HEK293 (cell line): ENCODE measurements at regions not wholly inside any gene's neighbourhood (a gene's known extent, or its start where the extent isn't known, plus 50 kb on each side); places are given as distances from the start of the nearest gene placed in this dataset.

Source experiments
- CTCF ChIA-PET: fragments of 350-600 bp; formaldehyde crosslinking; extraction: SDS; loops from one replicate; lab custom pipeline; 2021; ENCODE audit warnings: antibody characterized with exemption; lab: Yijun Ruan, JAX
- POLR2A ChIA-PET: fragments of 300-600 bp; formaldehyde crosslinking; extraction: SDS; loops from one replicate; lab custom pipeline; 2020; ENCODE audit warnings: antibody characterized with exemption, inconsistent platforms; lab: Yijun Ruan, JAX
- H3K27ac ChIP-seq: fragments of 200-500 bp; sonication (Bioruptor generic); 2 replicates; pipeline ENCODE4 v1.5.1; 2014; ENCODE audit warnings: low read depth, low read length, control low read depth, inconsistent platforms; ENCODE audit errors: extremely low read depth
- H3K36me3 ChIP-seq, 2 experiments: fragments of 200-500 bp in 1 of 2; sonication (Bioruptor generic) in 1 of 2; 1 replicate in 1 of 2; 2 replicates in 1 of 2; pipeline ENCODE4 v1.5.1; 2014 to 2017; ENCODE audit warnings: inconsistent platforms in 2 of 2, low read length in 2 of 2; ENCODE audit not compliant: control insufficient read depth in 2 of 2, insufficient read depth in 1 of 2
- H3K4me1 ChIP-seq: fragments of 200-500 bp; sonication (Bioruptor generic); 2 replicates; pipeline ENCODE4 v1.5.1; 2014; ENCODE audit warnings: mild to moderate bottlenecking, low read length, inconsistent platforms; ENCODE audit not compliant: control insufficient read depth, insufficient read depth
- H3K4me3 ChIP-seq: 2 replicates; pipeline ENCODE4 v1.5.1; 2011; ENCODE audit warnings: low read depth, mild to moderate bottlenecking, control low read depth, low read length, moderate library complexity
- H3K9me3 ChIP-seq: fragments of 200-500 bp; sonication (Bioruptor generic); 2 replicates; pipeline ENCODE4 v1.5.1; 2014; ENCODE audit warnings: low read depth, low read length, inconsistent platforms; ENCODE audit not compliant: control insufficient read depth, insufficient read depth
- GLIS2 ChIP-seq: fragments of 450-650 bp; formaldehyde crosslinking; IDR thresholded peaks from 2 replicates; pipeline ENCODE4 v1.5.1; 2016; ENCODE audit warnings: missing biosample characterization, missing genetic modification characterization
- HOXC10 ChIP-seq: sonication (generic); formaldehyde crosslinking; IDR thresholded peaks from 2 replicates; pipeline ENCODE4 v1.8.1; 2023; ENCODE audit warnings: mild to moderate bottlenecking, missing genetic modification reagents
- RBAK ChIP-seq: fragments of 450-650 bp; formaldehyde crosslinking; IDR thresholded peaks from 2 replicates; pipeline ENCODE4 v1.5.1; 2016; ENCODE audit warnings: missing biosample characterization, missing genetic modification characterization
- SETDB1 ChIP-seq: IDR thresholded peaks from one replicate; pipeline ENCODE4 v1.6.1; 2017; ENCODE audit warnings: mild to moderate bottlenecking, low read length, moderate library complexity, mixed read lengths; ENCODE audit not compliant: insufficient read length
- SP7 ChIP-seq: fragments of 450-650 bp; formaldehyde crosslinking; IDR thresholded peaks from 2 replicates; pipeline ENCODE4 v1.5.1; 2016; ENCODE audit warnings: missing biosample characterization, missing genetic modification characterization
- YY1 ChIP-seq: fragments of 450-650 bp; formaldehyde crosslinking; IDR thresholded peaks from 2 replicates; pipeline ENCODE4 v1.5.1; 2018; ENCODE audit warnings: missing biosample characterization, missing genetic modification characterization
- ZBTB8A ChIP-seq: fragments of 450-650 bp; formaldehyde crosslinking; IDR thresholded peaks from 2 replicates; pipeline ENCODE4 v1.5.1; 2016; ENCODE audit warnings: missing biosample characterization, missing genetic modification characterization
- ZNF10 ChIP-seq: fragments of 450-650 bp; formaldehyde crosslinking; IDR thresholded peaks from 2 replicates; pipeline ENCODE4 v1.5.1; 2017; ENCODE audit warnings: missing biosample characterization, missing genetic modification characterization
- ZNF112 ChIP-seq: fragments of 450-650 bp; formaldehyde crosslinking; IDR thresholded peaks from 2 replicates; pipeline ENCODE4 v1.5.0; 2017; ENCODE audit warnings: missing biosample characterization, missing genetic modification characterization
- ZNF132 ChIP-seq: fragments of 450-650 bp; formaldehyde crosslinking; IDR thresholded peaks from 2 replicates; pipeline ENCODE4 v1.5.1; 2017; ENCODE audit warnings: missing biosample characterization, missing genetic modification characterization, borderline replicate concordance
- ZNF133 ChIP-seq: fragments of 450-650 bp; formaldehyde crosslinking; IDR thresholded peaks from 2 replicates; pipeline ENCODE4 v1.5.1; 2016; ENCODE audit warnings: missing biosample characterization, missing genetic modification characterization
- ZNF169 ChIP-seq: fragments of 450-650 bp; formaldehyde crosslinking; IDR thresholded peaks from 2 replicates; pipeline ENCODE4 v1.5.1; 2016; ENCODE audit warnings: missing biosample characterization, missing genetic modification characterization
- ZNF175 ChIP-seq: fragments of 450-650 bp; formaldehyde crosslinking; IDR thresholded peaks from 2 replicates; pipeline ENCODE4 v1.5.1; 2016; ENCODE audit warnings: missing biosample characterization, missing genetic modification characterization
- ZNF223 ChIP-seq: fragments of 450-650 bp; formaldehyde crosslinking; IDR thresholded peaks from 2 replicates; pipeline ENCODE4 v1.5.1; 2016; ENCODE audit warnings: missing biosample characterization, missing genetic modification characterization
- ZNF362 ChIP-seq: fragments of 450-650 bp; formaldehyde crosslinking; IDR thresholded peaks from 2 replicates; pipeline ENCODE4 v1.5.1; 2016; ENCODE audit warnings: missing biosample characterization, missing genetic modification characterization
- ZNF394 ChIP-seq: fragments of 450-650 bp; formaldehyde crosslinking; IDR thresholded peaks from 2 replicates; pipeline ENCODE4 v1.5.1; 2016; ENCODE audit warnings: missing biosample characterization, missing genetic modification characterization, mild to moderate bottlenecking, moderate library complexity, borderline replicate concordance
- ZNF449 ChIP-seq: fragments of 450-650 bp; formaldehyde crosslinking; IDR thresholded peaks from 2 replicates; pipeline ENCODE4 v1.5.1; 2017; ENCODE audit warnings: missing biosample characterization, mild to moderate bottlenecking, missing genetic modification characterization, moderate library complexity
- ZNF544 ChIP-seq: fragments of 450-650 bp; formaldehyde crosslinking; IDR thresholded peaks from 2 replicates; pipeline ENCODE4 v1.5.0; 2017; ENCODE audit warnings: missing biosample characterization, missing genetic modification characterization
- ZNF548 ChIP-seq: fragments of 450-650 bp; formaldehyde crosslinking; IDR thresholded peaks from 2 replicates; pipeline ENCODE4 v1.5.1; 2016; ENCODE audit warnings: missing biosample characterization, missing genetic modification characterization
- ZNF571 ChIP-seq: fragments of 450-650 bp; formaldehyde crosslinking; IDR thresholded peaks from 2 replicates; pipeline ENCODE4 v1.5.0; 2017; ENCODE audit warnings: missing biosample characterization, missing genetic modification characterization
- ZNF600 ChIP-seq: fragments of 450-650 bp; formaldehyde crosslinking; IDR thresholded peaks from 2 replicates; pipeline ENCODE4 v1.5.1; 2016; ENCODE audit warnings: missing biosample characterization, missing genetic modification characterization
- ZNF629 ChIP-seq: fragments of 450-650 bp; formaldehyde crosslinking; IDR thresholded peaks from 2 replicates; pipeline ENCODE4 v1.5.1; 2017; ENCODE audit warnings: missing biosample characterization, missing genetic modification characterization
- ZNF660 ChIP-seq: fragments of 450-650 bp; IDR thresholded peaks from 2 replicates; pipeline ENCODE4 v1.5.1; 2018; ENCODE audit warnings: missing biosample characterization, mild to moderate bottlenecking, missing genetic modification characterization
- ZNF670 ChIP-seq: fragments of 450-650 bp; formaldehyde crosslinking; IDR thresholded peaks from 2 replicates; pipeline ENCODE4 v1.5.1; 2016; ENCODE audit warnings: missing biosample characterization, missing genetic modification characterization, low read depth
- ZNF837 ChIP-seq: fragments of 450-650 bp; formaldehyde crosslinking; IDR thresholded peaks from 2 replicates; pipeline ENCODE4 v1.5.1; 2016; ENCODE audit warnings: missing biosample characterization, missing genetic modification characterization
- TF ChIP-seq, protein P1 (sequence below): fragments of 450-650 bp; formaldehyde crosslinking; IDR thresholded peaks from 2 replicates; pipeline ENCODE4 v1.5.1; 2017; ENCODE audit warnings: missing biosample characterization, missing genetic modification characterization

DNA sequence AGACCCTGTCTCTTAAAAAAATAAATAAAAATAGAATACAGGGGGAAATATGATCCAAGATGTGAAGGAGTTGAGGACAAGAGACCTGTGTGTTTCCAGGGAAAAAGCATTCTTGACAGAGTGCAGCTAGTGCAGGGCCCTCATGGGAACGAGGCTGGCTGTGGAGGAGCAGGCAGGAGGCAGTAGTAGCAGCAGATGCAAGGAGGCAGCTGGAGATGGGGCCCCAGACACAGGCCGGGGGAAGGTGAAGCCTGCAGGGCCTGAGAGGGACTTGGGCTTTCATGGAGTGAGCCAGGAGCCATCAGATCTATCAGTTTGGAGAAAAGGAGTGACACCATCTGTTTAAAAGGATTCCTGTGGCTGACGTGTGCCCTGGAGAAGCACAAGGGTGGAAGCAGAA lies 71.4 kb upstream of the ZNF438 start:
- TF ChIP-seq ZNF449 (tag by site-specific recombination): no peak
- no peak for TF ChIP-seq ZNF112 (tag by site-specific recombination)
- TF ChIP-seq, protein P1, sequence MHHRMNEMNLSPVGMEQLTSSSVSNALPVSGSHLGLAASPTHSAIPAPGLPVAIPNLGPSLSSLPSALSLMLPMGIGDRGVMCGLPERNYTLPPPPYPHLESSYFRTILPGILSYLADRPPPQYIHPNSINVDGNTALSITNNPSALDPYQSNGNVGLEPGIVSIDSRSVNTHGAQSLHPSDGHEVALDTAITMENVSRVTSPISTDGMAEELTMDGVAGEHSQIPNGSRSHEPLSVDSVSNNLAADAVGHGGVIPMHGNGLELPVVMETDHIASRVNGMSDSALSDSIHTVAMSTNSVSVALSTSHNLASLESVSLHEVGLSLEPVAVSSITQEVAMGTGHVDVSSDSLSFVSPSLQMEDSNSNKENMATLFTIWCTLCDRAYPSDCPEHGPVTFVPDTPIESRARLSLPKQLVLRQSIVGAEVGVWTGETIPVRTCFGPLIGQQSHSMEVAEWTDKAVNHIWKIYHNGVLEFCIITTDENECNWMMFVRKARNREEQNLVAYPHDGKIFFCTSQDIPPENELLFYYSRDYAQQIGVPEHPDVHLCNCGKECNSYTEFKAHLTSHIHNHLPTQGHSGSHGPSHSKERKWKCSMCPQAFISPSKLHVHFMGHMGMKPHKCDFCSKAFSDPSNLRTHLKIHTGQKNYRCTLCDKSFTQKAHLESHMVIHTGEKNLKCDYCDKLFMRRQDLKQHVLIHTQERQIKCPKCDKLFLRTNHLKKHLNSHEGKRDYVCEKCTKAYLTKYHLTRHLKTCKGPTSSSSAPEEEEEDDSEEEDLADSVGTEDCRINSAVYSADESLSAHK: no peak
- TF ChIP-seq SETDB1: no peak
- no peak for TF ChIP-seq ZNF133
- TF ChIP-seq, all 188 proteins: peak for 0
- Histone ChIP-seq H3K4me1 (peaks cover 10% of the 10 kb centered on the region), H3K27ac (no peak overlapping the region), H3K9me3 (no peaks in the 10 kb centered on the region), H3K4me3 (no peak overlapping the region), H3K36me3 (no peaks in the 10 kb centered on the region)
- ChIA-PET CTCF (no interaction called here), POLR2A (no interaction called here)

- POLR2A ChIA-PET: no interaction called here
- TF ChIP-seq SP7 (tag by site-specific recombination) (no peak), ZNF629 (tag by site-specific recombination) (no peak), SETDB1 (no peak), ZNF169 (tag by site-specific recombination) (no peak)
These were observed 81.3 kb upstream of the ZNF438 start for GRCh38 chr10:31112961-31113360.

GRCh38 chr10:31116226-31116625 lies 84.6 kb upstream of the ZNF438 start:
- CTCF ChIA-PET: no interaction called here
- TF ChIP-seq ZNF10 (tag by site-specific recombination): no peak
- no peak for TF ChIP-seq ZNF394 (tag by site-specific recombination)
- no peak for TF ChIP-seq ZNF175 (tag by site-specific recombination)
- TF ChIP-seq GLIS2 (tag by site-specific recombination): no peak
- no peak for TF ChIP-seq YY1
- no peak overlapping the region for H3K4me3 ChIP-seq
- POLR2A ChIA-PET: no interaction called here
- no peak overlapping the region for H3K27ac ChIP-seq
- H3K36me3 ChIP-seq: no peaks in the 10 kb centered on the region
- H3K9me3 ChIP-seq: no peaks in the 10 kb centered on the region; the same call in 1 of the 2 replicates
- H3K4me1 ChIP-seq: no peaks in the 10 kb centered on the region

More at GRCh38 chr10:31112961-31113360, 81.3 kb upstream of the ZNF438 start:
- Histone ChIP-seq H3K4me3 (no peak overlapping the region), H3K9me3 (no peaks in the 10 kb centered on the region; the same call in 1 of the 2 replicates), H3K4me1 (no peaks in the 10 kb centered on the region), H3K27ac (no peak overlapping the region), H3K36me3 (no peaks in the 10 kb centered on the region)
- CTCF ChIA-PET: no interaction called here

DNA sequence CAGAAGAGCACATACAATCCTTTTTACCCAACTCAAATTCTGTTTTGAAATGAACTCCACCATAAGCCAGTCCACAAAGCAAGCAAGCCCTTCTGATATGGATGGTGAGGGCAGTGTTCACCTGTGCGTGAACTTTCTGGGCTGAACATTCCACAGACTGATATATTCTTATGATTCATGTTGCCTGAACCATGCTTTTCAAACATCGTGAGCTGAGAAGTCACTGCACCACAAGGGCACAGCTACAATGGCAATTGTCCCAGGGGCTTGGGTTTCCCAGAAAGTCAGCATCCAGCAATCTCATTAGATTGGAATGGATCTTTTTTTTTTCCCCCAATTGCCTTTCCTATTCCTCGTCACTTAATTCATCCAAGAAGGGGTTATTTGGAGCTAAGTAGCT lies 86.9 kb upstream of the ZNF438 start:
- CTCF ChIA-PET: no interaction called here
- Histone ChIP-seq H3K4me1 (no peaks in the 10 kb centered on the region), H3K27ac (no peak overlapping the region)
- TF ChIP-seq ZNF548: no peak
- no peak for TF ChIP-seq RBAK
- TF ChIP-seq HOXC10 (CRISPR knock-in tag): no peak
- no peak for TF ChIP-seq ZNF132
- no peak for TF ChIP-seq ZNF362 (tag by site-specific recombination)
- no peak for TF ChIP-seq ZBTB8A
- TF ChIP-seq ZNF544 (tag by site-specific recombination): no peak
- TF ChIP-seq ZNF600 (tag by site-specific recombination): no peak
- TF ChIP-seq ZNF223 (tag by site-specific recombination): no peak
- TF ChIP-seq ZNF660: no peak
- TF ChIP-seq ZNF394 (tag by site-specific recombination): no peak
- no peak for TF ChIP-seq ZNF670 (tag by site-specific recombination)
- no peak for TF ChIP-seq ZNF571 (tag by site-specific recombination)
- no peak for TF ChIP-seq ZNF837 (tag by site-specific recombination)
- TF ChIP-seq, all 188 proteins: peak for 0
- Histone ChIP-seq H3K4me3 (no peak overlapping the region), H3K36me3 (no peaks in the 10 kb centered on the region), H3K9me3 (no peaks in the 10 kb centered on the region; the same call in 1 of the 2 replicates)
- POLR2A ChIA-PET: no interaction called here
